Motor neuron (in vitro differentiated cells): ENCODE measurements at regions not wholly inside any gene's neighbourhood (a gene's known extent, or its start where the extent isn't known, plus 50 kb on each side); places are given as distances from the start of the nearest gene placed in this dataset.
"Not testable (repeated sequence)": the region's sequence is repeated elsewhere in the genome, so short reads cannot be mapped to it uniquely, and the experiment has no call there.

Experiments
- ATAC-seq, 8 experiments: fragments of 200-7000 bp; cut with Tn5 transposase; replicated peaks in 6 of 8; 2 replicates each; pipeline ENCODE4 v1.8.0; 2021; ENCODE audit warnings: mild to moderate bottlenecking in 8 of 8, moderate library complexity in 8 of 8
- H3K27ac ChIP-seq, 2 donors: fragments of 250-450 bp; sonication (Bioruptor Pico); 2 replicates each; pipeline ENCODE4 v1.9.0; 2021; ENCODE audit warnings: antibody characterized with exemption in 2 of 2, mild to moderate bottlenecking in 2 of 2, moderate library complexity in 1 of 2
- H3K4me1 ChIP-seq, 2 donors: fragments of 250-450 bp; sonication (Bioruptor Pico); replicated peaks in 1 of 2; 2 replicates each; pipeline ENCODE4 v1.6.1; 2021; ENCODE audit warnings: antibody characterized with exemption in 2 of 2, mild to moderate bottlenecking in 2 of 2, moderate library complexity in 1 of 2
- H3K4me3 ChIP-seq, 5 donors: fragments of 250-450 bp; sonication (Bioruptor Pico); 2 replicates each; pipeline ENCODE4 v1.9.0; 2021; ENCODE audit warnings: antibody characterized with exemption in 5 of 5, mild to moderate bottlenecking in 5 of 5, moderate library complexity in 4 of 5
- WGBS, 10 experiments: fragments of 450-650 bp; shearing (Covaris generic); methylation state at CpG; one replicate each; pipeline ENCODE4 v1.0.0; 2022; 5-methylcytosine and 5-hydroxymethylcytosine counted together
- in situ Hi-C, 9 experiments: fragments of 400-800 bp; cut with MboI; loops; one replicate each; pipeline ENCODE4 v1.15.0; 2021; ENCODE audit warnings: low sequenced_read_pairs in 9 of 9, low pct_unique_long_range_greater_than_20kb in 2 of 9; ENCODE audit not compliant: unreplicated experiment in 9 of 9

- WGBS, 10 experiments, result 14 to 100% (median 68%) methylated on average over 1 to 4 of the region's 4 CpGs
- no peak for ATAC-seq
- in situ Hi-C loops, result no loop called here
These were observed 369.2 kb upstream of the NOCT start for GRCh38 chr4:138646383-138646782.

GRCh38 chr4:138645289-138645688 lies 370.3 kb upstream of the NOCT start:
- H3K4me1 ChIP-seq, result peaks cover 0 to 2% of the 10 kb centered on the region in 2 donors
- peak in 2 of 8 experiments; percentile 34 to 38 for ATAC-seq
- 0 to 88% (median 53%) methylated on average over 1 to 4 of the region's 4 CpGs; no CpG with 5 or more reads in 2 of the 10 experiments for WGBS, 10 experiments
- in situ Hi-C loops, result no loop called here
- H3K4me3 ChIP-seq, result no peak overlapping the region
- H3K27ac ChIP-seq, result no peak overlapping the region

More at GRCh38 chr4:138646383-138646782, 369.2 kb upstream of the NOCT start:
- Histone ChIP-seq H3K27ac (no peak overlapping the region), H3K4me3 (no peak overlapping the region), H3K4me1 (peaks cover 0 to 2% of the 10 kb centered on the region in 2 donors)

- Histone ChIP-seq H3K4me1 (peaks cover 0 to 10% of the 10 kb centered on the region in 2 donors), H3K4me3 (no peak overlapping the region), H3K27ac (no peak overlapping the region)
- WGBS, 10 experiments, result 10 to 100% (median 70%) methylated on average over 1 to 5 of the region's 5 CpGs; no CpG with 5 or more reads in 1 of the 10 experiments
- in situ Hi-C loops, result no loop called here
- no peak for ATAC-seq
These were observed 371.3 kb upstream of the NOCT start for GRCh38 chr4:138644322-138644721.

DNA sequence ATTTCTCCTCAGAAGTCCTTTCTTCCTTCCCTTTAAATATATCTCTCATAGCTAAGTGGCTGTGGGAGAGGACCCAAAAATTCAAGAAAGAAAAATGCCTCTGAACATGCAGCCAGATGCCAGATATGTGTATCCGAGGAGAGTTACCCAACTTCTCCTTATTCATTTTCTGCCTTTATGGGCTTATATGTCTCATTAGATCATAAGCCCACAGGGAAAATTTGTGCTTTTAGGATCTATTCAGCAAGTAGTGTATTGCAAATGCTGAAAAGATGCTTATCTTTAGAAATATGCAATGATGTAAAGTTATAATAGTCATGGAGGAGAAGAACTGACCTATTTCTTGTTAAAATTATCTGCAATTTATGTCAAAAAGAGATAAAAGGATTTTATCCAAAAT lies 371.8 kb upstream of the NOCT start:
- Histone ChIP-seq H3K4me3 (no peak overlapping the region), H3K4me1 (peaks cover 0 to 13% of the 10 kb centered on the region in 2 donors), H3K27ac (no peak overlapping the region)
- WGBS, 10 experiments, result 0 to 100% (median 86%) methylated on average over 1 of the region's 1 CpG; no CpG with 5 or more reads in 3 of the 10 experiments
- ATAC-seq, result peak in 2 of 8 experiments; percentile 28 to 41
- in situ Hi-C loops, result no loop called here

- H3K27ac ChIP-seq, result no peak overlapping the region
- peak in 3 of 8 experiments; percentile 50 to 66 (median 64) for ATAC-seq
- in situ Hi-C loops, result no loop called here
- H3K4me1 ChIP-seq, result peaks cover 0 to 22% of the 10 kb centered on the region in 2 donors
- H3K4me3 ChIP-seq, result no peak overlapping the region
These were observed 376.4 kb upstream of the NOCT start for GRCh38 chr4:138639018-138639741.

- H3K27ac ChIP-seq, result no peak overlapping the region
- no peak overlapping the region for H3K4me3 ChIP-seq
- in situ Hi-C loops, result no loop called here
- 69 to 100% (median 90%) methylated on average over 3 to 7 of the region's 7 CpGs; no CpG with 5 or more reads in 3 of the 10 experiments for whole genome bisulfite sequencing, 10 experiments
- no peak for ATAC-seq
- H3K4me1 ChIP-seq, result peaks cover 0 to 22% of the 10 kb centered on the region in 2 donors
These were observed 378.8 kb upstream of the NOCT start for GRCh38 chr4:138636781-138637180.

DNA sequence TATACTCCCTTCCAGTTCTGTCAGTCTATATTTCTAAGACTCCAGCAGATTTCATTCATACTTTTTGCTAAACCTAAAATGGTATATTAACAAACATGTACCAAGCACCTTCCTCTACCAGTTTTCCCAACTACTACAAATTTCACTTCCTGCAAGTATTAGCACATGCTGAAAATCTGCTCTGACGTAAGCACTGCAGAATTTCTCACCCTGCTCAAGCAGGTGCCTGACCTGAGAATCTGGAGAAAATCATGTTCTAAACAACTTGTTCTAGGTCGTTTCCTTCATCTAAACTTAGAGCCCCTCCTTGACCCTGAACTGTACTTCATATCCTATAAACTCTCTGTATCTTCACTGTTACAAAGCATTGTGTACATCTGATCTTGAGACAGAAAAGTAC lies 380.7 kb upstream of the NOCT start:
- Histone ChIP-seq H3K4me1 (peaks cover 0 to 19% of the 10 kb centered on the region in 2 donors), H3K27ac (no peak overlapping the region), H3K4me3 (no peak overlapping the region)
- WGBS, 10 experiments, result 0 to 100% (median 69%) methylated on average over 1 to 2 of the region's 2 CpGs
- in situ Hi-C loops, result no loop called here
- ATAC-seq, result no peak

- Histone ChIP-seq H3K4me3 (no peak overlapping the region), H3K27ac (no peak overlapping the region), H3K4me1 (peaks cover 0 to 12% of the 10 kb centered on the region in 2 donors)
- ATAC-seq, result no peak
- in situ Hi-C loops, result no loop called here
- 0 to 100% (median 84%) methylated on average over 1 to 2 of the region's 2 CpGs for WGBS, 10 experiments
These were observed 382.0 kb upstream of the NOCT start for GRCh38 chr4:138633580-138633904.

DNA sequence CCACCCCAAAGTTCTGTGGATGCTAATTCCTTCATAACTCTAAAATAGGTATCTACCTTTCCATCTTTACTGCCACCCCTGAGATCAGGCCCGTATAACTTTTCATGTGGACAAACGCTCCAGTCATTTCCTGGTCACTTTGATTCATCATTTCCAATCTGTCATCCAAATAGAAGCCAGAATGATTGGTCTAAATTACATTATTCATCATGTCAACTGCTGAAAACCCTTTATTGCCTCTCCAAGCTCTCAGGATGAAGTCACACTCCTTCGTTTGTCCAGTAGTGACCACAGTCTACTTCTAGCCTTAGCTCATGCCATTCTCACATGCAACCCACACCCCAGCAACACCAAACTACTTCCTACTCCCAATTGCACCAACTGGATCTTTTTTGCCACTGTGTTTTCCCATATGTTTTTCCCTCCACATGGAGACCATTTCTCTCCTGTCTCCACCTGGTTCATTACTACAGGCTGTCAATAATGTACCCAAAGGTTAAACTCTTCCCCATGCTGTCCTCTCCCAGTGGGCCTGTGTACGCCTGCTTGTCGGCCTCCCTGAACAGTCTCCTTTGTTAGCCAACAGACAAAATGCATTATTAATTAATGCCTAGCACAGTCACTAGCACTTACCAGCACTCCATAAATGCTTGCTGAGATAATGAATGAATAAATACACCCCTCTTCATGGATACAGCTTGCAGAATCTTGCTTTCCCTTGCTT lies 382.6 kb upstream of the NOCT start:
- H3K4me3 ChIP-seq, result no peak overlapping the region
- WGBS, 10 experiments, result 0 to 96% (median 78%) methylated on average over 1 to 5 of the region's 5 CpGs
- H3K4me1 ChIP-seq, result peaks cover 0 to 12% of the 10 kb centered on the region in 2 donors
- in situ Hi-C loops, result no loop called here
- no peak overlapping the region for H3K27ac ChIP-seq
- peak in 2 of 8 experiments; percentile 50 to 51 for ATAC-seq

DNA sequence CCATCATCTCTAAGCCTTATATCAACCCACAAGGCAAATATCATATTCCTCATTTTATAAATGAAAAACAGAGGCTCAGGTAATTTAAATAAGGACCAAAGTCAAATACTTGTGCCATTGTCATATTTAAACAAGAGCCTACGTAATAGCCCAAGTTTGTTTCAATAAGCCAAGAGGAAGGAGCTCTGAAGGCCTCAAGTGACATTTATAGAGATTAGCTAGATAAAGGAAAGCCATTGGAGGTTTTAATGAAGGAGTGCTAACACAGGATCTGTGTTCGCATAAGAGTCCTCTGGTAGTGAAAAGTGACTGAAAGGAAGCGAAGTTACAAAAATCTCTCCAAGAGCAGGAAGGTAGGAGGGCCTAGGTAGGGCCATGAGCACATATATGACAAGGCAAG lies 384.9 kb upstream of the NOCT start:
- Histone ChIP-seq H3K4me1 (no peaks in the 10 kb centered on the region), H3K27ac (no peak overlapping the region), H3K4me3 (no peak overlapping the region)
- in situ Hi-C loops, result no loop called here
- no peak for ATAC-seq
- WGBS, 10 experiments, result 20 to 100% (median 84%) methylated on average over 1 to 3 of the region's 3 CpGs

DNA sequence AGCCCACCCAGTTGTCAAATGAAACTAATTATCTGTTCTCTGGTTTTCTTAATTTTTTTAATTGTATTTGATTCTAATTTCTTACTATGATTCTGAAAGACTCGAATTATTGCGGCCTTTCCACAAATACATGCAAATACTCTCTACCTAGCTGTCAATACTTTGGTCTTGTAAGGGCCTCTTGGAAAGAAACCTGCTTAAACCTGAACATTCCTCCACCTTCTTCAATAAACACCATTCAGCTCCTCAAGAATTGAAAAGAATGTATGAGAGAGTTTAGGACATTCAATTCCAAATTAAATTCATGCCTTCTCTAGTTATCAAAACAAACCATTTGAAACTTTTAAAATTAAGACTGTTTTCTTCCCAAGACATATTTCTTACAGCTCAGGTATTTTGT lies 385.9 kb upstream of the NOCT start:
- Histone ChIP-seq H3K27ac (no peak overlapping the region), H3K4me3 (no peak overlapping the region), H3K4me1 (no peaks in the 10 kb centered on the region)
- in situ Hi-C loops, result no loop called here
- ATAC-seq, result no peak
- 72 to 100% (median 98%) methylated on average over 1 to 2 of the region's 2 CpGs for WGBS, 10 experiments

GRCh38 chr4:138627096-138627495 lies 384.9 kb upstream of the SLC7A11 start:
- 33 to 100% (median 90%) methylated on average over 1 to 5 of the region's 5 CpGs; no CpG with 5 or more reads in 1 of the 10 experiments for WGBS, 10 experiments
- no peak for ATAC-seq
- Histone ChIP-seq H3K4me1 (no peaks in the 10 kb centered on the region), H3K27ac (no peak overlapping the region), H3K4me3 (no peak overlapping the region)
- in situ Hi-C loops, result no loop called here

GRCh38 chr4:138622362-138622761 lies 380.2 kb upstream of the SLC7A11 start:
- H3K4me1 ChIP-seq, H3K4me3 ChIP-seq, in situ Hi-C loops, ATAC-seq, H3K27ac ChIP-seq: not testable (repeated sequence)
- WGBS, 10 experiments, result 17 to 100% (median 78%) methylated on average over 1 to 3 of the region's 4 CpGs; no CpG with 5 or more reads in 4 of the 10 experiments
